BLaER1 (cell line): ENCODE measurements at regions not wholly inside any gene's neighbourhood (a gene's known extent, or its start where the extent isn't known, plus 50 kb on each side); places are given as distances from the start of the nearest gene placed in this dataset.

ENCODE experiments used
- H3K27ac ChIP-seq: shearing (Covaris generic); formaldehyde crosslinking; 2 replicates; pipeline ENCODE4 v1.8.1; 2022
- H3K27me3 ChIP-seq: shearing (Covaris generic); formaldehyde crosslinking; 2 replicates; pipeline ENCODE4 v1.8.1; 2022
- H3K36me3 ChIP-seq: shearing (Covaris generic); formaldehyde crosslinking; 2 replicates; pipeline ENCODE4 v1.8.1; 2022
- H3K4me1 ChIP-seq: shearing (Covaris generic); formaldehyde crosslinking; 2 replicates; pipeline ENCODE4 v1.8.1; 2022
- H3K4me2 ChIP-seq: shearing (Covaris generic); formaldehyde crosslinking; 2 replicates; pipeline ENCODE4 v1.8.1; 2022
- H3K4me3 ChIP-seq: shearing (Covaris generic); formaldehyde crosslinking; 2 replicates; pipeline ENCODE4 v1.8.1; 2022
- H3K9ac ChIP-seq: shearing (Covaris generic); formaldehyde crosslinking; 2 replicates; pipeline ENCODE4 v1.8.1; 2022
- H3K9me3 ChIP-seq: shearing (Covaris generic); formaldehyde crosslinking; 2 replicates; pipeline ENCODE4 v1.8.1; 2022
- H4K20me1 ChIP-seq: shearing (Covaris generic); formaldehyde crosslinking; 2 replicates; pipeline ENCODE4 v1.8.1; 2022
- Cebpa-rat ChIP-seq: shearing (Covaris generic); IDR thresholded peaks from 2 replicates; pipeline ENCODE4 v1.8.1; 2022

DNA sequence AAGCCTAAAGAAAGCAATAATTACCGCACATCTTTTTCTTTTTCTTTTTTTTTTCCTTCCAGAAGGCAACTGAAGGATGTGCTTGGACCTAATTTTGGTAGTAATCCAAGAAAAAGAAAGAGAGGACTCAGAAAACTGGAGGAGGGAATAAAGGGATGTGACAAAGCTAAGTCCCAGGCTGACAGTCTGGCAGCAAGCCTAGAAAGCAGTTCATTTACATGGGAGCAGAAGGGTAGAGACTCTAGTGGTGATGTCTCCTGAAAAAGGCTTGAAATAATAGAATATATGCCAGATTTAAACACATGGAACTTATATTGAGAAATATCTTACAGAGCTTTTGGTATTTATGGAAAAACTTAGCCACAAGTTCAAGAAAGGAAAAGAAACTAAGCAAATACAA is 101.0 kb upstream of the SHISA6 start:
- H3K4me1 ChIP-seq, result no peaks in the 10 kb centered on the region
- no peak overlapping the region for H3K4me2 ChIP-seq
- H3K9ac ChIP-seq, result no peak overlapping the region
- TF ChIP-seq Cebpa-rat, result no peak
- H3K9me3 ChIP-seq, result no peaks in the 10 kb centered on the region
- no peaks in the 10 kb centered on the region for H3K27me3 ChIP-seq
- no peaks in the 10 kb centered on the region for H4K20me1 ChIP-seq
- no peaks in the 10 kb centered on the region for H3K36me3 ChIP-seq
- no peak overlapping the region for H3K4me3 ChIP-seq
- no peak overlapping the region for H3K27ac ChIP-seq

DNA sequence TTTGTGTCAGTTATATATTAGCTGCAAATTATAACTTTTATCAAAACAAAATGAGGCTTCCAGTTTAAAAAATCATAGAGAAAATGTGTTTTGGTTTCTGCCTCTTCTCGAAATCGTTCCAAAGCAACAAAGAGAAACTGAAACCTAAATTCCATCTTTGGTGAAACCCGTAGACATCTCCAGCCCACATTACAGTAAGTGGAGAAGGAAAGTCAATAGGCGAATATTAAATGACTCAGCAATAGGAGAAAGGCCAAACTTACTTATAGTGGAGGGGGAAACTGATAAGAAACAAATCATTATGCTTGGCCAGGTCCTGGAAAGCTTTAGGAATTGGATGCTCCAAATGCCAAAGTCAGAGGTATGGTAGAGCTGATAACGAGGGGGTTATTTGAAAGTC is 103.0 kb upstream of the SHISA6 start:
- Histone ChIP-seq H3K9me3 (no peaks in the 10 kb centered on the region), H3K36me3 (no peaks in the 10 kb centered on the region), H3K27me3 (no peaks in the 10 kb centered on the region), H4K20me1 (no peaks in the 10 kb centered on the region), H3K4me2 (no peak overlapping the region), H3K4me1 (no peaks in the 10 kb centered on the region), H3K27ac (no peak overlapping the region), H3K9ac (no peak overlapping the region), H3K4me3 (no peak overlapping the region)
- TF ChIP-seq Cebpa-rat, result no peak

DNA sequence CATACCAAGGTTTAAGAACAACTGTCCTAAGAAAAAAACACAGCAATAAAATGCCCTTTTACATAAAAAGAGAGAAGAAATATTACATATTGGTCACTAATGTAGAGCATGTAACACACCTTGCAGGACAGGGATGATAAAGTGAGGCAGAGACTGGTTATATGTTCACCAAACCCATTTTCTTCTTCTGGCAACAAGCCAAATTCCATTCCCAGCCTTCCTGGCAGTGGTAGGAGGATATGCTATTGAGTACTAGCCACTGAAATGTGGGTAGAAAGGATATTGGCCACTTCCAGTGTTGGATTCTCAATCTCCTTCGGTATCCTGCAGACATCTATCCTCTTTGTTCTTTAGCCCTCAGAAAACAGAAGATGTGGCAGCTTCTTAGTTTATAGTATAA is 105.2 kb upstream of the SHISA6 start:
- no peaks in the 10 kb centered on the region for H3K9me3 ChIP-seq
- H3K27me3 ChIP-seq, result no peaks in the 10 kb centered on the region
- H4K20me1 ChIP-seq, result no peaks in the 10 kb centered on the region
- no peak overlapping the region for H3K9ac ChIP-seq
- no peak overlapping the region for H3K4me2 ChIP-seq
- TF ChIP-seq Cebpa-rat, result no peak
- no peak overlapping the region for H3K27ac ChIP-seq
- H3K36me3 ChIP-seq, result no peaks in the 10 kb centered on the region
- no peaks in the 10 kb centered on the region for H3K4me1 ChIP-seq
- H3K4me3 ChIP-seq, result no peak overlapping the region

DNA sequence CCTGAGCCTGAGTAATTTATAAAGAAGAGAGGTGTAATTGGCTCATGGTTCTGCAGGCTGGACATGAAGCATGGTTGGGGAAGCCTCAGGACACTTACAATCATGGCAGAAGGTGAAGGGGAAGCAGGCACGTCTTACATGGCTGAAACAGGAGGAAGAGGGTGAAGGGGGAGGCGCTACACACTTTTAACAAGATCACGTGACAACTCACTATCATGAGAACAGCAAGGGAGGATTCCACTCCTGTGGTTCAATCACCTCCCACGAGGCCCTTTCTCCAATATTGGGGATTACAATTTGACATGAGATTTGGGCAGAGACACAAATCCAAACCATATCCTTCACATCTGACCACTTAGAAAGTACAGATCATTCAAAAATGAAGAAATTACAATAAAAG is 110.6 kb upstream of the SHISA6 start:
- H4K20me1 ChIP-seq, result no peaks in the 10 kb centered on the region
- no peak for TF ChIP-seq Cebpa-rat
- no peak overlapping the region for H3K4me3 ChIP-seq
- H3K9me3 ChIP-seq, result 0 out of 2 replicates have a peak, but pooled peaks cover 5% of the 10 kb centered on the region
- H3K9ac ChIP-seq, result no peak overlapping the region
- H3K36me3 ChIP-seq, result no peaks in the 10 kb centered on the region
- H3K27me3 ChIP-seq, result no peaks in the 10 kb centered on the region
- H3K27ac ChIP-seq, result no peak overlapping the region
- H3K4me2 ChIP-seq, result no peak overlapping the region
- no peaks in the 10 kb centered on the region for H3K4me1 ChIP-seq

DNA sequence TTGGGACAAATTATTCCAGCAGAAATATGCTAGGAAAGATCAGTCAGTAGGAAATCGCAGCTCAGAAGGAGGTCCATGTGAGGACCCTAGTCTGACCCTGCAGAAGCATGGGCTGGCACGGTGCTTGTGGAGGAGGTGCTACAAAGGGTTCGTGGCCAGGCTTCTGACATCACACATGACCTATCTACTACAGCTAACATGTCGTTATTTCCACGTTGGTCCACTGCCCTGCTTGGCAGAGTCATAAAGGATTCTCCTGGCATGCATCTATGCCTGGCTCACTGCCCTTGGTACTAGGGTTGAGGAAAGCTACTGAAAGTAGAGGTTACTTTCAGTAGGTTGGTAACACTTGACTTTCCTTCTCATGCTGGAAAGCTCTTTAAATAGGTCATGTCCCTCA is 118.1 kb upstream of the SHISA6 start:
- H3K36me3 ChIP-seq, result no peaks in the 10 kb centered on the region
- no peak overlapping the region for H3K4me2 ChIP-seq
- no peak overlapping the region for H3K4me3 ChIP-seq
- no peaks in the 10 kb centered on the region for H3K9me3 ChIP-seq
- no peaks in the 10 kb centered on the region for H3K27me3 ChIP-seq
- H3K4me1 ChIP-seq, result no peaks in the 10 kb centered on the region
- no peak for TF ChIP-seq Cebpa-rat
- H3K27ac ChIP-seq, result no peak overlapping the region
- H3K9ac ChIP-seq, result no peak overlapping the region
- no peaks in the 10 kb centered on the region for H4K20me1 ChIP-seq

DNA sequence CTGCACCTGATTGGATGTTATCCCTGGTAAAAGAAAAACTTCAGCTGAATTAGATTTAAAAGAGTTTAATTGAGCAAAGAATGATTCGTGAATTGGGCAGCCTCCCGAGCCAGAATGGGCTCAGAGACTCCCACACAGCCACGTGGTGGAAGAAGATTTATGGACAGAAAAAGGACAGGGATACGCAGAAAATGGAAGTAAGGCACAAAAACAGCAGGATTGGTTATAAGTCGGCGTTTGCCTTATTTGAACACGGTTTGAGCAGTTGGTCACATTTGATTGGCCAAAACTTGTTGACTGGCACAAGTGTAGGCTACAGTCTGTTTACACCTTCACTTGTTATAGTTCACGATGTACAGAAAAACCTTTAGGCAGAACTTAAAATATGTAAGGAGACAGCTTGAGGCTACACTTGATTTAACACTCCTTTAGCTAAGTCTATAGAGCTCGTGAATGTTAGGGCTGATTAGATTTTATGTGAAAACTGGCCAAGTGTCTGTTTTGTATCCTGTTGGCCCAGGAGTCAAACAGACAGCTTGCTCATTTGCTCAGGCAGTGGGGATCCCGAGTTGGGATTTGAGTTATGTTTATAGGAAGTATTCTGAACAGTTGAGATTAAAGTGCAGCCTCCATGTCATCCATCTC is 119.5 kb upstream of the SHISA6 start:
- no peak overlapping the region for H3K27ac ChIP-seq
- H3K4me2 ChIP-seq, result no peak overlapping the region
- H3K36me3 ChIP-seq, result no peaks in the 10 kb centered on the region
- H4K20me1 ChIP-seq, result no peaks in the 10 kb centered on the region
- no peaks in the 10 kb centered on the region for H3K4me1 ChIP-seq
- H3K27me3 ChIP-seq, result no peaks in the 10 kb centered on the region
- H3K9ac ChIP-seq, result no peak overlapping the region
- TF ChIP-seq Cebpa-rat, result no peak
- H3K9me3 ChIP-seq, result no peaks in the 10 kb centered on the region
- no peak overlapping the region for H3K4me3 ChIP-seq

DNA sequence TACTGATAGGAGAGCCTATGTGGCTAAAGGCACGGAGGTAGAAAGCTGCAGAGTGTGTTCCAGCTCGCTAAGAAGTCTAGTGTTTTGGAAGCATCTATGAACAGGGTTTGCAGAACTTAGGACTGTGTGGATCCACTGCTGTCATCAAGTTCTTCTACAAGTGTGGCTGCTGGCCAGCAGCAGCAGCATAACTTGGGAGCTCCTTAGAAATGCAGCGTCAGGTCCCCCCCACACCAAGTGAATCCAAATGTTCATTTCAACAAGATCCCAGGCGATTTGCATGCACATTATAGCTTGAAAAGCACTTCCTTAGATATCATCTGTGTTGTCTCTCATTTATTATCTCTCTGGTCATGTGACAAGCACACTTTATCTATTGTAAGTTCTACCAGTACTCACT is 131.9 kb upstream of the SHISA6 start:
- no peak overlapping the region for H3K9ac ChIP-seq
- H4K20me1 ChIP-seq, result no peaks in the 10 kb centered on the region
- H3K27ac ChIP-seq, result no peak overlapping the region
- H3K9me3 ChIP-seq, result no peaks in the 10 kb centered on the region
- no peak overlapping the region for H3K4me2 ChIP-seq
- no peaks in the 10 kb centered on the region for H3K4me1 ChIP-seq
- no peak for TF ChIP-seq Cebpa-rat
- no peak overlapping the region for H3K4me3 ChIP-seq
- H3K36me3 ChIP-seq, result no peaks in the 10 kb centered on the region
- H3K27me3 ChIP-seq, result no peaks in the 10 kb centered on the region

DNA sequence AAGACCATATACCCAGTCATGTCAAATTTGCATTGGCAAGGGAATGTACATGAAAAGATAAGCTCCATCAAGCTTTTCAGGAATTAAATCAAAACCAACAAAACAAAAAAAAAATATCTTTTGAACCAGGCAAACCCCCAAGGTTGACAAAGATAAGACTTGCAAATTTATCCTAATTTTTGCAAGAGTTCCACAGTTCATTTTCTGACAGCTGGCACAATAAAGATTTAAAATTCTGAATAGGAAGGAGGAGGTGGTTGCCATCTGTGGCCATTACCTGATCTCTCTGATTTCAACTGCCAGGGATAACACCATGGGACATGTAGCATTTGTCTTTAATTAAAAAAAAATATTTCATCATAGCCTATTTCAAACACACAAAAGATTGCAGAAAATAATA is 135.9 kb upstream of the SHISA6 start:
- H3K4me2 ChIP-seq, result no peak overlapping the region
- H4K20me1 ChIP-seq, result no peaks in the 10 kb centered on the region
- no peak overlapping the region for H3K4me3 ChIP-seq
- TF ChIP-seq Cebpa-rat, result no peak
- no peak overlapping the region for H3K9ac ChIP-seq
- H3K27me3 ChIP-seq, result no peaks in the 10 kb centered on the region
- no peaks in the 10 kb centered on the region for H3K9me3 ChIP-seq
- no peaks in the 10 kb centered on the region for H3K4me1 ChIP-seq
- H3K36me3 ChIP-seq, result no peaks in the 10 kb centered on the region
- no peak overlapping the region for H3K27ac ChIP-seq

DNA sequence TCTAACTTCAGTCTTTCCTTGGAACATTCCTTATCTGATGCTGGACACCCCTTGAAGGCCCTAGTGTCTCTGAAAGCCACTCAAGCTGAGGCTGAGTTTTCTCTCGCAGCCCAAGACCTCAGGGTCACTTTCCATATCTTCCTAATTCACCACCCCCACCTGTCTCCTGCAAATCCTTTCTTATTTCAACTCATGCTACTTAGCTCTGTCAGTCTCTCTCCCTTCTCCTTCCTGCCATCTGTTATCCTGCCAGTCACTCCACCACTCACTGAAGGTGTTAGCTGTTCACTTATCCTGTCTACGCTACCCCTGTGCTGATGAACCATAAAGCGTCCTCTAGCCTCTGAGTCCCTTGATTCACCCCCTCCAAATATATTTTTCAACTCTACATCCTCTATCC is 143.9 kb upstream of the SHISA6 start:
- Histone ChIP-seq H3K4me2 (no peak overlapping the region), H3K27me3 (no peaks in the 10 kb centered on the region), H4K20me1 (no peaks in the 10 kb centered on the region), H3K4me1 (no peaks in the 10 kb centered on the region), H3K27ac (no peak overlapping the region), H3K36me3 (no peaks in the 10 kb centered on the region), H3K4me3 (no peak overlapping the region), H3K9me3 (no peaks in the 10 kb centered on the region), H3K9ac (no peak overlapping the region)
- TF ChIP-seq Cebpa-rat, result no peak

DNA sequence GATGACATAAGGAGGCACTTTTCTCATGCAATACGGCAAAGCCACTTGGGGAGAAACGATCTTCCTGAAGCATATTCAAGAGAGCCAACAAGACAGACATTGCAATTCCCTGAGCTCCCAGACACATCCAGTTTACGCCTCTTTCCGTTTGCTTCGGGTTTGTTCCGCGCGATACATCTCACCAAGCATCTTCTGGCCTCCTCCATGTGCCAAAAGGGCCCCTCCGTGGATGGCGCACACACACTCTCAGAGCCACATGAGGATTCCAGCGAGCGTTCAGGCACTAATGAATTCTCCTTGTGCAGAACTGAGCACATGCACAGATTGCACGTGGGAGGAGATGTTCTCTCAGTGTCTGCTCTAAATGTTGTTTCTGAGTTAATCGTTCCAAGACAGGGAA is 146.7 kb upstream of the SHISA6 start:
- TF ChIP-seq Cebpa-rat, result no peak
- H3K9me3 ChIP-seq, result no peaks in the 10 kb centered on the region
- H4K20me1 ChIP-seq, result no peaks in the 10 kb centered on the region
- no peak overlapping the region for H3K9ac ChIP-seq
- H3K27me3 ChIP-seq, result no peaks in the 10 kb centered on the region
- H3K4me1 ChIP-seq, result 0 out of 2 replicates have a peak, but pooled peaks cover 6% of the 10 kb centered on the region
- no peaks in the 10 kb centered on the region for H3K36me3 ChIP-seq
- H3K4me2 ChIP-seq, result no peak overlapping the region
- H3K4me3 ChIP-seq, result no peak overlapping the region
- no peak overlapping the region for H3K27ac ChIP-seq
